Peyer's patch (tissue), 4 donors: ENCODE measurements at regions not wholly inside any gene's neighbourhood (a gene's known extent, or its start where the extent isn't known, plus 50 kb on each side); places are given as distances from the start of the nearest gene placed in this dataset.

Source experiments
- DNase-seq, 3 donors: peaks; one replicate each; pipeline ENCODE4 v3.0.0-alpha.2; 2017 to 2019
- H3K27ac ChIP-seq, 4 donors: fragments of 200-600 bp; sonication (generic); one replicate each; pipeline ENCODE4 v1.5.1; 2016 to 2019
- H3K27me3 ChIP-seq, 2 donors: fragments of 200-600 bp; sonication (generic); one replicate each; pipeline ENCODE4 v1.5.1; 2019
- H3K36me3 ChIP-seq, 3 donors: fragments of 200-600 bp; sonication (generic); one replicate each; pipeline ENCODE4 v1.5.1; 2016 to 2019
- H3K4me1 ChIP-seq, 4 donors: fragments of 200-600 bp; sonication (generic); one replicate each; pipeline ENCODE4 v1.5.1; 2016 to 2019
- H3K4me3 ChIP-seq, 4 donors: fragments of 200-600 bp; sonication (generic); 1 replicate in 3 of 4; 2 replicates in 1 of 4; pipeline ENCODE4 v1.5.1; 2016 to 2019; ENCODE audit warnings: mild to moderate bottlenecking in 1 of 4
- H3K9me3 ChIP-seq, 4 donors: fragments of 200-600 bp; sonication (generic); one replicate each; pipeline ENCODE4 v1.5.1; 2016 to 2019; ENCODE audit warnings: mild to moderate bottlenecking in 1 of 4
- POLR2A ChIP-seq, 2 donors: fragments of 450-650 bp; IDR thresholded peaks; one replicate each; pipeline ENCODE4 v1.5.1; 2017; ENCODE audit warnings: antibody characterized with exemption in 2 of 2, mild to moderate bottlenecking in 2 of 2, moderate library complexity in 2 of 2
- TF ChIP-seq, protein P1 (sequence below), 6 experiments: fragments of 450-650 bp in 4 of 6; fragments of 200-600 bp in 2 of 6; sonication (generic) in 1 of 6; IDR thresholded peaks; one replicate each; pipeline ENCODE4 v1.5.1; 2017 to 2019; ENCODE audit warnings: antibody characterized with exemption in 6 of 6, mild to moderate bottlenecking in 3 of 6, moderate library complexity in 1 of 6

DNA sequence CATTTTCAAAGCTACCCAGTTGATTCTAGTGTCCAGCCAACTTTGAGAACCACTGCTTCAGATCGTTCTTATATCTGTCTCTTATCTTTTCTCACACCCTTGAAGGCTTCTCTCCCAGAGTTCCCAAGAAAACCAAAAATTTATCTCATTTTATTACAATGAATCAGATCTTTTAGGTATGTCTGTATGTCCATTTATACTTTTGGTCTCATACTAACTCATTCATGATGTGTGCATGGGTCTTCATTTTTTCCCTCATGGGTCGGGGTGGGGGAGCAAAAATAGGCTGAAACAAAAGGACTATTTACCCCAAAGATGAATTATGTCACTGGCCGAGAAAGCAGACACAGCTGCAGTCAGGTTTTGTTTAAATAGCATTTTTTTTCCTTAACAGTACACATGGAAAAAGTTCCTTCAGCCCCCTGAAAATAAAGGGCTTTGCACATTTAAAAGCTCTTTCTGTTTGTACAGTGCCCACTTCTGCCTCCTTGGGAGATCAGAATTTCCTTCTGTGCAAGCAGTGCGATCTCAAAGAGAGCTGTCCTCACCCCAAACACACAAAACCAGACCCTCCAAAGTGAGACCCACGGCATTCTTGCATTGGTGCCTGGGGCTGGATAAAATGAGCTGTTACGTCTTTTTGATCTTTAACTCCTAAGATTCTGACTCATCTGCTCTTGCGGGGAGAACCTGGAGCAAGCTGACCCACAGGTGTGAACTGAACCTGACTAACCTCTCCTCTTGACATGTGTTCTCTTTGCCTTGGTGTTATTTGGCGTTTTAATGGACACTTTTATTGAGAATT is 251.2 kb upstream of the ELAC2 start:
- no peak for DNase-seq
- Histone ChIP-seq H3K27me3 (no peaks in the 10 kb centered on the region), H3K4me3 (no peak overlapping the region), H3K9me3 (no peaks in the 10 kb centered on the region), H3K36me3 (no peaks in the 10 kb centered on the region), H3K4me1 (no peaks in the 10 kb centered on the region), H3K27ac (no peak overlapping the region)
- TF ChIP-seq, protein P1, sequence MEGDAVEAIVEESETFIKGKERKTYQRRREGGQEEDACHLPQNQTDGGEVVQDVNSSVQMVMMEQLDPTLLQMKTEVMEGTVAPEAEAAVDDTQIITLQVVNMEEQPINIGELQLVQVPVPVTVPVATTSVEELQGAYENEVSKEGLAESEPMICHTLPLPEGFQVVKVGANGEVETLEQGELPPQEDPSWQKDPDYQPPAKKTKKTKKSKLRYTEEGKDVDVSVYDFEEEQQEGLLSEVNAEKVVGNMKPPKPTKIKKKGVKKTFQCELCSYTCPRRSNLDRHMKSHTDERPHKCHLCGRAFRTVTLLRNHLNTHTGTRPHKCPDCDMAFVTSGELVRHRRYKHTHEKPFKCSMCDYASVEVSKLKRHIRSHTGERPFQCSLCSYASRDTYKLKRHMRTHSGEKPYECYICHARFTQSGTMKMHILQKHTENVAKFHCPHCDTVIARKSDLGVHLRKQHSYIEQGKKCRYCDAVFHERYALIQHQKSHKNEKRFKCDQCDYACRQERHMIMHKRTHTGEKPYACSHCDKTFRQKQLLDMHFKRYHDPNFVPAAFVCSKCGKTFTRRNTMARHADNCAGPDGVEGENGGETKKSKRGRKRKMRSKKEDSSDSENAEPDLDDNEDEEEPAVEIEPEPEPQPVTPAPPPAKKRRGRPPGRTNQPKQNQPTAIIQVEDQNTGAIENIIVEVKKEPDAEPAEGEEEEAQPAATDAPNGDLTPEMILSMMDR (IDR thresholded peaks at IDR 0.05) = no peak
- no peak for TF ChIP-seq POLR2A (IDR thresholded peaks at IDR 0.05)

DNA sequence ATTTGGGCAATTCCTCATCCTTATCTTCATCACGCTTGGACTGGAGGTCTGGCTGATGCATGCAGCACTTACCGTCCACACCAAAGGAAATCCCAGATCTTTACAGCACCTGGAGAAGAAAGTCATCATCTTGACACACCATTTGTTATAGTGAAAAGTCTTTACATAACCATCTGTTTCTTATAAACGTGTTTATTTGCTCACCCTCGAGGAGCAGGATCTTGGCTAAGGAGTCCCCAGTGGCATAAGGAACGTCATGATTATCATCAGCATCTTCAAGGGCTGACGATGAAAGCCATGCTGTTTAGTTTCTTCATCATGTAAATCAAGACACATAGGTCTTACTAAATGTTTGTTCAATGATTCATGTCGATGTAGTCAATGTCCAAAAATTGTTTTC is 248.8 kb upstream of the ELAC2 start:
- TF ChIP-seq, protein P1 (IDR thresholded peaks at IDR 0.05) = no peak
- TF ChIP-seq POLR2A (IDR thresholded peaks at IDR 0.05) = no peak

DNA sequence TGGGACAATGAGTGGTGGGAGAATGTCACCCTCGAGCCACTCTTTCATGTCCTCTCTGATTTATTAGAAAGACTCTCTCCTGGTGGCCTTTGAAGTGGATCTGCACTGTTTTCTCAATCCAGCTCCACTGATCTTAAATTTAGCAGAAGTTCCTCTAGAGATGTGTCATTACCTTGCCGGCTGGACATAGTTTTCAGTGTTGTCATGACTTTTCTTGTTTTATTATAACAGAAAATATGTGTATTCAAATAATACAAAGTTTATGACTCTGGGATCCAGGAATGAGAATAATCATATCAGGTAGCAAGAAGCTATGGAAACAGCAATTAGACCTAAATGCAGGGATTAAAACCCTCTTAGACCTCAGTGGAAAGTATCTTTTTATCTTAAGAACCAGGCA is 247.5 kb upstream of the ELAC2 start:
- Histone ChIP-seq H3K27ac (no peak overlapping the region), H3K4me1 (no peaks in the 10 kb centered on the region), H3K27me3 (no peaks in the 10 kb centered on the region), H3K4me3 (no peak overlapping the region), H3K9me3 (no peaks in the 10 kb centered on the region), H3K36me3 (no peaks in the 10 kb centered on the region)
- no peak for TF ChIP-seq POLR2A (IDR thresholded peaks at IDR 0.05)
- TF ChIP-seq, protein P1 (IDR thresholded peaks at IDR 0.05) = no peak
- no peak for DNase-seq

More for the DNA sequence above, 248.8 kb upstream of the ELAC2 start:
- no peaks in the 10 kb centered on the region for H3K36me3 ChIP-seq
- no peak overlapping the region for H3K27ac ChIP-seq
- no peaks in the 10 kb centered on the region for H3K27me3 ChIP-seq
- H3K9me3 ChIP-seq = no peaks in the 10 kb centered on the region
- no peak for DNase-seq
- H3K4me1 ChIP-seq = no peaks in the 10 kb centered on the region
- H3K4me3 ChIP-seq = no peak overlapping the region

DNA sequence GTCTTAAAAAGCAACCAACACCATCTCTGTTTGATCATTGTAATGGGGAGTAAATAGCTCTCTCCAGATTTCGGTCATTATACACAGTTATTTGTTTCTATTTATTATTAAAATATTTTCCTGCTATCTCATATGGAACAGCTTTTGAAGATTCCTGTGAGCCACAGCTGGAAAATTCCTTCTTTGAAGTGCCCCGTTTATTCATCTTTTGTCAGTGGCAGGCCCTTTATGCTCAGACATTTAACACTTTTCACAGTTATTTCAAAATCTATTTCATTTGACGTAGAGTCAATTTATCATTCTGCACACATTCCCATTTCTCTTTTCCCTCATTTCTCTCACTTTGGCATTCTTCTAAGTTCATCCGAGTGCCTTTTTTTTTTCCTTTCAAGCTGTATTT is 245.9 kb upstream of the ELAC2 start:
- Histone ChIP-seq H3K4me1 (no peaks in the 10 kb centered on the region), H3K4me3 (no peak overlapping the region), H3K27ac (no peak overlapping the region), H3K36me3 (no peaks in the 10 kb centered on the region), H3K9me3 (no peaks in the 10 kb centered on the region), H3K27me3 (no peaks in the 10 kb centered on the region)
- TF ChIP-seq, protein P1 (IDR thresholded peaks at IDR 0.05) = no peak
- no peak for TF ChIP-seq POLR2A (IDR thresholded peaks at IDR 0.05)
- DNase-seq = no peak

DNA sequence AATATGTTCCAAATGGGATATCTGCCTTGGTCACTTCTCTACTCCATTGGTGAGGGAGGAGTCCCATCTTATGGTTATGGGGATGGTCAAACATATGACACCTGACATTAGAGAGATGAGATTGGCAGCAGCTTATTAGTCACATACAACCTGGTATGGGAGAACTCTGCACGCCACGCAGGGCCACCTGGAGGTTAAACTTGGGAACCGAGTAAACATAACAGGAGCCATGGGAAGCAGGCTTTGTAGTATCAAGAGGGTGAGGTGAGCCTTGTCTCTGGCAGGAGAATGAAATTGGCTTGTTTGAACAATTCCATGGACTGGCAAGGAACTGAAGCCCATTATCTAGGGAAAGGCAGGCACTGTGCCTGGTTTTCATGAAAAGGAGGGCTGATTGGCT is 238.7 kb upstream of the ELAC2 start:
- no peak for TF ChIP-seq POLR2A (IDR thresholded peaks at IDR 0.05)
- TF ChIP-seq, protein P1 (IDR thresholded peaks at IDR 0.05) = no peak
- no peak overlapping the region for H3K27ac ChIP-seq
- no peak overlapping the region for H3K4me3 ChIP-seq
- H3K36me3 ChIP-seq = no peaks in the 10 kb centered on the region
- H3K27me3 ChIP-seq = no peaks in the 10 kb centered on the region
- H3K9me3 ChIP-seq = no peaks in the 10 kb centered on the region
- DNase-seq = no peak
- H3K4me1 ChIP-seq = no peaks in the 10 kb centered on the region
